ENCODE measurements at regions not wholly inside any gene's neighbourhood (a gene's known extent, or its start where the extent isn't known, plus 50 kb on each side); places are given as distances from the start of the nearest gene placed in this dataset.

GRCh38 chr7:93737953-93738352 is 152.6 kb downstream of the TFPI2 start:
- no TSS peak for BruUV-seq (replicated peaks)
- in situ Hi-C loops (cut with HindIII; ENCODE audit: low pct_unique_long_range_greater_than_20kb, low sequenced_read_pairs), result no loop called here
- ATAC-seq, result no peak
- intact Hi-C loops (cut with micrococcal nuclease; ENCODE audit: unreplicated experiment), result no loop called here
- no peaks in the 10 kb centered on the region for H3K4me1 ChIP-seq (ENCODE audit: control insufficient read depth, insufficient read depth, low read length)
- H3K27me3 ChIP-seq (ENCODE audit: control insufficient read depth, insufficient read depth, low read length), result no peaks in the 10 kb centered on the region
- DNase-seq (ENCODE audit: low read depth, low spot score), result no peak
- H3K9me3 ChIP-seq (ENCODE audit: control insufficient read depth, insufficient read depth, low read depth, low read length), result no peaks in the 10 kb centered on the region
- POLR2A ChIA-PET, result no interaction called here
- CTCF ChIA-PET, result no interaction called here
- no peak for TF ChIP-seq SIN3A (IDR thresholded peaks at IDR 0.05; ENCODE audit: borderline replicate concordance, insufficient read depth, low read depth, low read length)
- TF ChIP-seq REST (IDR thresholded peaks at IDR 0.05; ENCODE audit: insufficient read depth in 1 of 2, low read depth in 2 of 2, low read length in 1 of 2), result no peak
- no peak for TF ChIP-seq TCF7L2 (IDR thresholded peaks at IDR 0.05; ENCODE audit: low read depth, low read length)
- TF ChIP-seq, protein P1, sequence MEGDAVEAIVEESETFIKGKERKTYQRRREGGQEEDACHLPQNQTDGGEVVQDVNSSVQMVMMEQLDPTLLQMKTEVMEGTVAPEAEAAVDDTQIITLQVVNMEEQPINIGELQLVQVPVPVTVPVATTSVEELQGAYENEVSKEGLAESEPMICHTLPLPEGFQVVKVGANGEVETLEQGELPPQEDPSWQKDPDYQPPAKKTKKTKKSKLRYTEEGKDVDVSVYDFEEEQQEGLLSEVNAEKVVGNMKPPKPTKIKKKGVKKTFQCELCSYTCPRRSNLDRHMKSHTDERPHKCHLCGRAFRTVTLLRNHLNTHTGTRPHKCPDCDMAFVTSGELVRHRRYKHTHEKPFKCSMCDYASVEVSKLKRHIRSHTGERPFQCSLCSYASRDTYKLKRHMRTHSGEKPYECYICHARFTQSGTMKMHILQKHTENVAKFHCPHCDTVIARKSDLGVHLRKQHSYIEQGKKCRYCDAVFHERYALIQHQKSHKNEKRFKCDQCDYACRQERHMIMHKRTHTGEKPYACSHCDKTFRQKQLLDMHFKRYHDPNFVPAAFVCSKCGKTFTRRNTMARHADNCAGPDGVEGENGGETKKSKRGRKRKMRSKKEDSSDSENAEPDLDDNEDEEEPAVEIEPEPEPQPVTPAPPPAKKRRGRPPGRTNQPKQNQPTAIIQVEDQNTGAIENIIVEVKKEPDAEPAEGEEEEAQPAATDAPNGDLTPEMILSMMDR (IDR thresholded peaks at IDR 0.05), result no peak
- no peak for TF ChIP-seq POLR2AphosphoS5 (IDR thresholded peaks at IDR 0.05; ENCODE audit: low read depth, low read length)
- H3K4me3 ChIP-seq (ENCODE audit: low read depth in 2 of 2, low read length in 2 of 2), result no peak overlapping the region
- H3K36me3 ChIP-seq (ENCODE audit: control insufficient read depth, insufficient read depth, low read length), result no peaks in the 10 kb centered on the region
- H3K27ac ChIP-seq (ENCODE audit: low read length), result no peak overlapping the region

- BruUV-seq (replicated peaks), result no TSS peak
- POLR2A ChIA-PET, result no interaction called here
- ATAC-seq, result no peak
- intact Hi-C loops (cut with micrococcal nuclease; ENCODE audit: unreplicated experiment), result no loop called here
- in situ Hi-C loops (cut with HindIII; ENCODE audit: low pct_unique_long_range_greater_than_20kb, low sequenced_read_pairs), result no loop called here
- no peak for DNase-seq (ENCODE audit: low read depth, low spot score)
- no peak overlapping the region for H3K27ac ChIP-seq (ENCODE audit: low read length)
- H3K27me3 ChIP-seq (ENCODE audit: control insufficient read depth, insufficient read depth, low read length), result no peaks in the 10 kb centered on the region
- no peaks in the 10 kb centered on the region for H3K4me1 ChIP-seq (ENCODE audit: control insufficient read depth, insufficient read depth, low read length)
- TF ChIP-seq SIN3A (IDR thresholded peaks at IDR 0.05; ENCODE audit: borderline replicate concordance, insufficient read depth, low read depth, low read length), result no peak
- no peak for TF ChIP-seq POLR2AphosphoS5 (IDR thresholded peaks at IDR 0.05; ENCODE audit: low read depth, low read length)
- no peak for TF ChIP-seq REST (IDR thresholded peaks at IDR 0.05; ENCODE audit: insufficient read depth in 1 of 2, low read depth in 2 of 2, low read length in 1 of 2)
- TF ChIP-seq TCF7L2 (IDR thresholded peaks at IDR 0.05; ENCODE audit: low read depth, low read length), result no peak
- TF ChIP-seq, protein P1 (IDR thresholded peaks at IDR 0.05), result no peak
- CTCF ChIA-PET, result no interaction called here
- H3K4me3 ChIP-seq (ENCODE audit: low read depth in 2 of 2, low read length in 2 of 2), result no peak overlapping the region
- H3K36me3 ChIP-seq (ENCODE audit: control insufficient read depth, insufficient read depth, low read length), result no peaks in the 10 kb centered on the region
- H3K9me3 ChIP-seq (ENCODE audit: control insufficient read depth, insufficient read depth, low read depth, low read length), result no peaks in the 10 kb centered on the region
These were observed 153.7 kb downstream of the TFPI2 start for GRCh38 chr7:93736668-93737369.
